SK-N-SH treated with all-trans-retinoic acid at 6 μM for 48 hours (cell line): ENCODE measurements at regions not wholly inside any gene's neighbourhood (a gene's known extent, or its start where the extent isn't known, plus 50 kb on each side); places are given as distances from the start of the nearest gene placed in this dataset.

Experiments used
- ATAC-seq: fragments of 200-7000 bp; cut with Tn5 transposase; 3 replicates; pipeline ENCODE4 v1.9.1; 2020; ENCODE audit warnings: mild to moderate bottlenecking, moderate library complexity
- ARNTL ChIP-seq: fragments of 450-650 bp; formaldehyde crosslinking; IDR thresholded peaks from 2 replicates; pipeline ENCODE4 v1.5.0; 2020; ENCODE audit warnings: low read depth, mild to moderate bottlenecking, moderate library complexity, borderline replicate concordance
- BACH2 ChIP-seq: fragments of 250-450 bp; sonication (Bioruptor Pico); IDR thresholded peaks from 2 replicates; pipeline ENCODE4 v1.9.0; 2021; ENCODE audit warnings: mild to moderate bottlenecking, borderline replicate concordance
- CREB5 ChIP-seq: fragments of 250-450 bp; sonication (Bioruptor Pico); IDR thresholded peaks from 2 replicates; pipeline ENCODE4 v1.5.1; 2020; ENCODE audit warnings: low read depth, mild to moderate bottlenecking, moderate library complexity
- CSDC2 ChIP-seq: fragments of 250-450 bp; sonication (Bioruptor Pico); IDR thresholded peaks from 2 replicates; pipeline ENCODE4 v1.5.0; 2020; ENCODE audit warnings: mild to moderate bottlenecking, moderate library complexity
- CSRNP3 ChIP-seq: fragments of 250-450 bp; sonication (Bioruptor Pico); IDR thresholded peaks from 2 replicates; pipeline ENCODE4 v1.5.1; 2021; ENCODE audit warnings: mild to moderate bottlenecking, moderate library complexity
- ESRRG ChIP-seq: fragments of 250-450 bp; sonication (Bioruptor Pico); IDR thresholded peaks from 2 replicates; pipeline ENCODE4 v1.6.1; 2021; ENCODE audit warnings: mild to moderate bottlenecking
- GLIS3 ChIP-seq: fragments of 250-450 bp; sonication (Bioruptor Pico); IDR thresholded peaks from 2 replicates; pipeline ENCODE4 v1.5.0; 2020; ENCODE audit warnings: mild to moderate bottlenecking, moderate library complexity
- ISL1 ChIP-seq: fragments of 250-450 bp; sonication (Bioruptor Pico); IDR thresholded peaks from 2 replicates; pipeline ENCODE4 v2.1.2; 2022; ENCODE audit warnings: mild to moderate bottlenecking, moderate library complexity
- OSR1 ChIP-seq: fragments of 250-450 bp; sonication (Bioruptor Pico); IDR thresholded peaks from 2 replicates; pipeline ENCODE4 v1.8.0; 2022; ENCODE audit warnings: moderate library complexity, mild to moderate bottlenecking, inconsistent platforms
- POU6F1 ChIP-seq: fragments of 250-450 bp; sonication (Bioruptor Pico); IDR thresholded peaks from 2 replicates; pipeline ENCODE4 v1.8.0; 2021; ENCODE audit warnings: low read depth, mild to moderate bottlenecking, moderate library complexity, borderline replicate concordance
- PPARA ChIP-seq: fragments of 250-450 bp; sonication (Bioruptor Pico); IDR thresholded peaks from 2 replicates; pipeline ENCODE4 v1.5.0; 2020; ENCODE audit warnings: mild to moderate bottlenecking, borderline replicate concordance
- RARB ChIP-seq: fragments of 250-450 bp; sonication (Bioruptor Pico); IDR thresholded peaks from 2 replicates; pipeline ENCODE4 v1.8.0; 2021; ENCODE audit warnings: mild to moderate bottlenecking, moderate library complexity
- SNAI2 ChIP-seq: fragments of 250-450 bp; sonication (Bioruptor Pico); IDR thresholded peaks from 2 replicates; pipeline ENCODE4 v1.5.0; 2020; ENCODE audit warnings: mild to moderate bottlenecking, moderate library complexity
- TCF4 ChIP-seq: fragments of 250-450 bp; sonication (Bioruptor Pico); IDR thresholded peaks from 2 replicates; pipeline ENCODE4 v1.8.0; 2021; ENCODE audit warnings: mild to moderate bottlenecking, moderate library complexity, borderline replicate concordance
- ZFP30 ChIP-seq: fragments of 450-650 bp; formaldehyde crosslinking; IDR thresholded peaks from 2 replicates; pipeline ENCODE4 v1.5.0; 2022; ENCODE audit warnings: mild to moderate bottlenecking, moderate library complexity
- ZNF565 ChIP-seq: fragments of 450-650 bp; formaldehyde crosslinking; conservative IDR thresholded peaks from 2 replicates; pipeline ENCODE4 v1.5.0; 2020; ENCODE audit warnings: low read depth, mild to moderate bottlenecking, moderate library complexity
- ZNF70 ChIP-seq: fragments of 450-650 bp; formaldehyde crosslinking; IDR thresholded peaks from 2 replicates; pipeline ENCODE4 v1.5.0; 2020; ENCODE audit warnings: mild to moderate bottlenecking, moderate library complexity
- TF ChIP-seq, protein P1 (sequence below): fragments of 250-450 bp; sonication (Bioruptor Pico); IDR thresholded peaks from 2 replicates; pipeline ENCODE4 v1.5.0; 2020; ENCODE audit warnings: mild to moderate bottlenecking, moderate library complexity
- TF ChIP-seq, protein P2 (sequence below): fragments of 250-450 bp; sonication (Bioruptor Pico); IDR thresholded peaks from 2 replicates; pipeline ENCODE4 v1.8.0; 2020; ENCODE audit warnings: mild to moderate bottlenecking, moderate library complexity, borderline replicate concordance

GRCh38 chr6:80962382-80962781 lies 790.1 kb downstream of the TENT5A start:
- TF ChIP-seq ESRRG (CRISPR knock-in tag): no peak
- TF ChIP-seq RARB (CRISPR knock-in tag): no peak
- TF ChIP-seq ZNF565 (CRISPR knock-in tag): no peak
- TF ChIP-seq CREB5 (CRISPR knock-in tag): no peak
- no peak for ATAC-seq

GRCh38 chr6:80961166-80961565 lies 791.3 kb downstream of the TENT5A start:
- no peak for TF ChIP-seq ISL1 (CRISPR knock-in tag)
- no peak for TF ChIP-seq ZNF70 (CRISPR knock-in tag)
- no peak for TF ChIP-seq CSDC2
- TF ChIP-seq ZFP30: no peak
- no peak for TF ChIP-seq TCF4 (CRISPR knock-in tag)
- no peak for TF ChIP-seq CSRNP3
- no peak for TF ChIP-seq ARNTL (CRISPR knock-in tag)
- TF ChIP-seq SNAI2 (CRISPR knock-in tag): no peak
- no peak for TF ChIP-seq ZNF565 (CRISPR knock-in tag)
- TF ChIP-seq, all 23 proteins: peak for 0
- ATAC-seq: no peak

DNA sequence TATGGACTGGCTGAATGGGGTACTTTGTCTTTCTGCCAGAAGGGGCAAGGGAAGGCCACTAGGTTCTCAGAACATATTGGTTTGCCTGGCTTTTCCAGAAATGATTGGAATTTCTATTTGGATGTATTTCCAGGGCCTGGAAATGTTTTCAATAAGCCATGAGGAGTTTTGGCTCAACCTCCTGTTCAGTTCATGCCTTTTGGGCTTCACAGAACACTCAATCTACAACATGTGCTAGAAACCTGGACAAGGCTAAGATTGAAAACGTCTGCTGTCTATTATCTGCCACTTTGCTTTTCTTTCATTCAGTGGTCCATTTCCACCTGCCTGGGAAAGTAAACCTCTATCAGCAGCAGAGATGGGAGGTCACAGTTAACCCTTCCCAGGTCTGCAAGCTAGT lies 793.4 kb downstream of the TENT5A start:
- TF ChIP-seq CSDC2 (no peak), ESRRG (CRISPR knock-in tag) (no peak), ZNF70 (CRISPR knock-in tag) (no peak), POU6F1 (no peak), ARNTL (CRISPR knock-in tag) (no peak), OSR1 (CRISPR knock-in tag) (no peak), PPARA (CRISPR knock-in tag) (no peak), CREB5 (CRISPR knock-in tag) (no peak), SNAI2 (CRISPR knock-in tag) (no peak), BACH2 (CRISPR knock-in tag) (no peak), ISL1 (CRISPR knock-in tag) (no peak), GLIS3 (CRISPR knock-in tag) (no peak), RARB (CRISPR knock-in tag) (no peak), TCF4 (CRISPR knock-in tag) (no peak)
- TF ChIP-seq, protein P1, sequence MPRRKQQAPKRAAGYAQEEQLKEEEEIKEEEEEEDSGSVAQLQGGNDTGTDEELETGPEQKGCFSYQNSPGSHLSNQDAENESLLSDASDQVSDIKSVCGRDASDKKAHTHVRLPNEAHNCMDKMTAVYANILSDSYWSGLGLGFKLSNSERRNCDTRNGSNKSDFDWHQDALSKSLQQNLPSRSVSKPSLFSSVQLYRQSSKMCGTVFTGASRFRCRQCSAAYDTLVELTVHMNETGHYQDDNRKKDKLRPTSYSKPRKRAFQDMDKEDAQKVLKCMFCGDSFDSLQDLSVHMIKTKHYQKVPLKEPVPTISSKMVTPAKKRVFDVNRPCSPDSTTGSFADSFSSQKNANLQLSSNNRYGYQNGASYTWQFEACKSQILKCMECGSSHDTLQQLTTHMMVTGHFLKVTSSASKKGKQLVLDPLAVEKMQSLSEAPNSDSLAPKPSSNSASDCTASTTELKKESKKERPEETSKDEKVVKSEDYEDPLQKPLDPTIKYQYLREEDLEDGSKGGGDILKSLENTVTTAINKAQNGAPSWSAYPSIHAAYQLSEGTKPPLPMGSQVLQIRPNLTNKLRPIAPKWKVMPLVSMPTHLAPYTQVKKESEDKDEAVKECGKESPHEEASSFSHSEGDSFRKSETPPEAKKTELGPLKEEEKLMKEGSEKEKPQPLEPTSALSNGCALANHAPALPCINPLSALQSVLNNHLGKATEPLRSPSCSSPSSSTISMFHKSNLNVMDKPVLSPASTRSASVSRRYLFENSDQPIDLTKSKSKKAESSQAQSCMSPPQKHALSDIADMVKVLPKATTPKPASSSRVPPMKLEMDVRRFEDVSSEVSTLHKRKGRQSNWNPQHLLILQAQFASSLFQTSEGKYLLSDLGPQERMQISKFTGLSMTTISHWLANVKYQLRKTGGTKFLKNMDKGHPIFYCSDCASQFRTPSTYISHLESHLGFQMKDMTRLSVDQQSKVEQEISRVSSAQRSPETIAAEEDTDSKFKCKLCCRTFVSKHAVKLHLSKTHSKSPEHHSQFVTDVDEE (CRISPR knock-in tag): no peak
- TF ChIP-seq, protein P2, sequence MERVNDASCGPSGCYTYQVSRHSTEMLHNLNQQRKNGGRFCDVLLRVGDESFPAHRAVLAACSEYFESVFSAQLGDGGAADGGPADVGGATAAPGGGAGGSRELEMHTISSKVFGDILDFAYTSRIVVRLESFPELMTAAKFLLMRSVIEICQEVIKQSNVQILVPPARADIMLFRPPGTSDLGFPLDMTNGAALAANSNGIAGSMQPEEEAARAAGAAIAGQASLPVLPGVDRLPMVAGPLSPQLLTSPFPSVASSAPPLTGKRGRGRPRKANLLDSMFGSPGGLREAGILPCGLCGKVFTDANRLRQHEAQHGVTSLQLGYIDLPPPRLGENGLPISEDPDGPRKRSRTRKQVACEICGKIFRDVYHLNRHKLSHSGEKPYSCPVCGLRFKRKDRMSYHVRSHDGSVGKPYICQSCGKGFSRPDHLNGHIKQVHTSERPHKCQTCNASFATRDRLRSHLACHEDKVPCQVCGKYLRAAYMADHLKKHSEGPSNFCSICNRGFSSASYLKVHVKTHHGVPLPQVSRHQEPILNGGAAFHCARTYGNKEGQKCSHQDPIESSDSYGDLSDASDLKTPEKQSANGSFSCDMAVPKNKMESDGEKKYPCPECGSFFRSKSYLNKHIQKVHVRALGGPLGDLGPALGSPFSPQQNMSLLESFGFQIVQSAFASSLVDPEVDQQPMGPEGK (CRISPR knock-in tag): no peak
- ATAC-seq: no peak; the same call in 2 of the 3 replicates
